Fibroblast of peridontal ligament (primary cell): ENCODE measurements at regions not wholly inside any gene's neighbourhood (a gene's known extent, or its start where the extent isn't known, plus 50 kb on each side); places are given as distances from the start of the nearest gene placed in this dataset.
A peak's percentile ranks its signal among the peaks of the same experiment; 100 is the strongest.

Source experiments
- DNase-seq: peaks from one replicate; pipeline ENCODE4 v3.0.0-alpha.2; 2010; ENCODE audit errors: extremely low read depth

GRCh38 chr18:53817976-53818950 lies 406.2 kb downstream of the MBD2 start:
- peak; percentile 25 for DNase-seq

GRCh38 chr18:53800171-53800570 lies 424.3 kb downstream of the MBD2 start:
- DNase-seq = no peak

GRCh38 chr18:53799134-53799533 lies 425.3 kb downstream of the MBD2 start:
- DNase-seq = peak; percentile 81

- no peak for DNase-seq
These were observed 426.0 kb downstream of the MBD2 start for GRCh38 chr18:53798516-53798915.

GRCh38 chr18:53797998-53798495 lies 426.4 kb downstream of the MBD2 start:
- DNase-seq = no peak

GRCh38 chr18:53796040-53796729 lies 428.3 kb downstream of the MBD2 start:
- peak; percentile 98 for DNase-seq

GRCh38 chr18:53795610-53796009 lies 428.9 kb downstream of the MBD2 start:
- DNase-seq = no peak

GRCh38 chr18:53795061-53795460 lies 429.4 kb downstream of the MBD2 start:
- DNase-seq = peak; percentile 74

GRCh38 chr18:53792762-53793161 lies 431.7 kb downstream of the MBD2 start:
- DNase-seq = no peak

GRCh38 chr18:53790786-53791185 lies 433.7 kb downstream of the MBD2 start:
- peak; percentile 85 for DNase-seq

- no peak for DNase-seq
These were observed 434.9 kb downstream of the MBD2 start for GRCh38 chr18:53789376-53790247.

GRCh38 chr18:53785811-53786210 lies 438.7 kb downstream of the MBD2 start:
- DNase-seq = no peak

- no peak for DNase-seq
These were observed 440.2 kb downstream of the MBD2 start for GRCh38 chr18:53784253-53784652.

GRCh38 chr18:53780666-53781065 lies 443.8 kb downstream of the MBD2 start:
- DNase-seq = peak; percentile 63

- no peak for DNase-seq
These were observed 452.2 kb downstream of the MBD2 start for GRCh38 chr18:53772293-53772692.

GRCh38 chr18:53771664-53772063 lies 452.8 kb downstream of the MBD2 start:
- DNase-seq = no peak

GRCh38 chr18:53765211-53765610 lies 459.3 kb downstream of the MBD2 start:
- DNase-seq = no peak

- DNase-seq = no peak
These were observed 460.4 kb downstream of the MBD2 start for GRCh38 chr18:53764086-53764485.

GRCh38 chr18:53757328-53757727 lies 467.1 kb downstream of the MBD2 start:
- peak; percentile 79 for DNase-seq

GRCh38 chr18:53756610-53756972 lies 467.9 kb downstream of the MBD2 start:
- DNase-seq = no peak

GRCh38 chr18:53755914-53756609 lies 468.4 kb downstream of the MBD2 start:
- DNase-seq = no peak
